GM21786 (cell line): ENCODE measurements at regions not wholly inside any gene's neighbourhood (a gene's known extent, or its start where the extent isn't known, plus 50 kb on each side); places are given as distances from the start of the nearest gene placed in this dataset.

Experiments
- ATAC-seq: cut with Tn5 transposase; IDR thresholded peaks from one replicate; pipeline ENCODE4 v1.9.1; 2021; ENCODE audit not compliant: unreplicated experiment

DNA sequence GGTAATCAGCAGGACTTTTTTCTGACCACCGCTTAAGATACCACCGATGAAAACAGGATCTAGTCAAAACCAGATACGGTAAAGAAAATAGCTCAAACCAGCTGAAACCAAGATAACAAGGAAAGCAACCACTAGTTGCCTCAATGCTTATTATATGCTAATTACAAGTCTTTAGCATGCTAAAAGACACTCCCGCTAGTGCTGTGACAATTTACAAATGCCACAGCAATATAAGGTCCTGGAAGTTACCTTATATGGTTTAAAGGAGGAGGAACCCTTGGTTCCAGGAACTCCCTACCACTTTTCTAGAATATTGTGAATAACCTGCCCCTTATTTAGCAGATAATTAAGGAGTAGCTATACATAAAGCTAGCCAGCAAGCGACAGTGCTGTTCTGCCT is 976.4 kb upstream of the SEL1L start:
- ATAC-seq = no peak

GRCh38 chr14:82511399-82511798 is 977.7 kb upstream of the SEL1L start:
- ATAC-seq = no peak

GRCh38 chr14:82520765-82521164 is 987.1 kb upstream of the SEL1L start:
- no peak for ATAC-seq

- ATAC-seq = no peak
Measured at GRCh38 chr14:82521191-82521590, 987.5 kb upstream of the SEL1L start.

DNA sequence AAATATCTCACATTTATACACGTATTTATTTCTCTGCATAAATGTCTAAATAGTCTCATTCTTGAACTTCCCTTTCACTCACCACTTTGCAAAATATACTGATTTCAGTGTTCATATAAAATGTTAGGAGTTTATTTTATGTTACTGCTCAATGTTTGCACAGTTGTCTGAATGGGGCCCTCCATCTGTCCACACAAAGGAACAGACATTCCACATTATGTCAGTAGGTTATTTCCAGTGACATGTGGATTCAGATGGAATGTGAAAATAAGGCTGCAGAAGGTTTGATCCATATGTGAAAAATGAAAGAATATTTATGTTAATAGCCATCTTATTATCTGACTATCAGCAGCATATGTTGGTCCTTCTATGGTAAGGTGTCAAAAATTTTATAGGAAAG is 994.4 kb upstream of the SEL1L start:
- ATAC-seq = no peak

DNA sequence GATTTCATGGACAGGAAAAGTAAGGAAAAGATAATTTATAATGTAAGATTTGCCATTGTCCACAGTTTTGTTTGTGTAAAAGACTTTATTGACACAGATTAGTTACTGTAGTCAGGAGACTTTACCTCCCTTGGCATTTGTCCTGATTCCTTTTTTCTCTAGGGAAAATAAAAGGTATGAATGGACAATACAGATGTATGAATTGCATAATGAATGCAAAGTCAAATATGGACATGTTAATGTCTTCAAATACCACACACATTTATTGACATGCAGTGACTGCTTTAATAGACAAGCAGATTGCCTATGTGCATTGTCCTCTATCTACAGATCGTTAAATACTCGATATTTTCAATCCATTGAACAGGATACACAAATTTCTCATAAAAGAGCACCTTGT is 999.7 kb upstream of the SEL1L start:
- ATAC-seq = no peak

DNA sequence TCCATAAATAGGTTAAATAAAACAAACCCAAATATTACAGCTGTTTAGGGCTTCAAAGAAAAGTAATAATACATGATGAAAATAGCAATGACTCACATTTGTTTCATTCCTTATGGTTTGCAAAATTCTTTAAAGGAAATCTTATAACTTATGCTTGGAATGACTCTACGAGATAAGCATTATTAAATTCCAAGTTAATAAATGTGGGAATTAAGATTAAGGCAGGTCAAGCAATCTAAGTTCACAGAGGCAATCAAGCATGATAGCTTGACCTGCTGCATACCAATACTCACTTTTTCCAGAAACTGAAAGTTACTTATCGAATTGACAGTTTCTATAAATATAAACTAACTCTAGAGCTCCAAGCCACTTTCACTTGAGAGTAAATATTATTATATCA is 1002.9 kb upstream of the SEL1L start:
- ATAC-seq = no peak

DNA sequence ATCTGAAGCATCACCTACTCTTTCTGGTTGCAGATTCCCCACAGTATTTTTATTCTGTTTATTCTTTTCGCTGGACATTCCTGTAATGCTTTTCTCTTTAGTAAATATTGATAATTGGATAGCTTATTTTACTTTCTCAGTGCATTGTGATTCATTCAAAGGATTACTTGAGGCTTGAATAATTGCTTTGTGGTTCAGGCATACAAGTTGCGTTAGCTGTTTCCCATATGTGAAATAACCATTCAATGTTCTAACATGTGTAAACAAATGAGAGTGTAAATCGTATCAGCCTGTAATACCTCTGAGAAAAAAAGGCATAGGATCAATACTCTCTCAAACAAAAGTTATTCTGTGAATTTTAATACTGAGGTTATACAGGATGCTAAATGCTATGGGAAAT is 1004.2 kb upstream of the SEL1L start:
- no peak for ATAC-seq

GRCh38 chr14:82546401-82546800 is 1012.7 kb upstream of the SEL1L start:
- no peak for ATAC-seq

DNA sequence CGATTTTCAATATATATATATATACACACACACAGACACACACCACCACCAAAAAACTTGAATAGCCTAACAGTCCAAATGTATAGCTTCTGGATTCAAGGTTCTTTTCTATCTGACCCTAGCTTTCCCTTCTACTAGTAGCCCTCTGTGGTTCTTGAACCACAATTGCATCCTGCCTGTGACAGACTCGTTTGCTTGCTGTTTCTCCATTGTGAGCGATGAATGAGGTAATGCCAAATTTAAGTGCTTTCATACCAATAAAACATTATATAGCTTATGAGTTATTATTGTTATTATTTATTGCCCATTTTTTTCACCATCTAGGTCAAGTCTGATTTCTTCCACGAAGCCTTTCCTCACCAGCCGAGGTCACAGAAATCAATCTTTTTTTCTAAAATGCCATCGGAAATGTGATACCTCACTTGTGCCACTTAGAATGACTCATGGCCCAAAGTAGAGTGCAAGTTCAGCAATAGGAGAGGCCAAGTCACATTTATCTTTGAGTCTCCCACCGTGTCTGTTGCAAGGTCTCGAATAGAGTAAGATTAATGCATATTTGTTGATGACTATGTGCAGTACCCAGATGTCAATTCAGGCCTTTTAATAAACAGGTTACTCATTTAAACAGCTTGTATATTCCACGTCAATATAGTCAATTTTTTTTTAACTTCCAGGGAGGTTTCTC is 1015.8 kb upstream of the SEL1L start:
- no peak for ATAC-seq

GRCh38 chr14:82562881-82563280 is 1029.2 kb upstream of the SEL1L start:
- ATAC-seq = no peak

GRCh38 chr14:82565825-82566224 is 1032.2 kb upstream of the SEL1L start:
- no peak for ATAC-seq

DNA sequence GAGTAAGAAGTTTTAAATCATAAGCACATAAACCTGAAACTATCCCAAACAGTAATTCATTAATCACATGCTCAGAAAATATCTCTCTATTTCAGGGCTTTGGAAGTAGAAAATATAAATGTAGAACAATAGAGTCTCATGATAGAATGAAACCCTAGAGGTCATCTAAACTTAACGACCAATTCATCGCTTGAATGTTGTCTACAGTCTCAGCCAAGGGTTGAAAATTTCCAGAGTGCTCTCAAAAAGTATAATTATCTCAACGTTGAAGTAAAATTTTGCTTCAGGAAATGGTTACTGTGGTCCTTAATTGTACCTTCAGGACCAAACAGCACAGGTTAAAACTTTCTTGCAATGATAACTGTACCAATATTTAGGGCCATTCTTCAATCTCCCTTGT is 1053.6 kb upstream of the SEL1L start:
- no peak for ATAC-seq

DNA sequence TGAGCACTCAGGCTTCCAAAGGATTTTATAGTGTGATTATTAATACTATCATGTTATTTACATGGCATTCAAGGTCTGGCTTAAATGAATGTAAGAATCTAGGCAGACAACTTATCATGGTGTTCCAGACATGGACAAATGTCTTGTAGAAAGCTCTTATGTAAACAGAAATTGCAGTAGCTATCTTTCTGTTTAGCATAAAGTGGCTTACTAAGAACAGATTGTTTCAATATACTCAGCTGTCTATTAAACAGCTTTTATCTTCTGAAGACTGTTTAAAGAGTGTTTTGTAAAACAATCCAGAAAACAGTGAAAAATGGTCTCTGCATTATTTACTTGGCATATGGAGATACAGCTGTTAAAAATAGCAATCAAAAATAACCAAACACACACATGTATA is 1061.8 kb upstream of the SEL1L start:
- no peak for ATAC-seq

GRCh38 chr14:82602794-82603193 is 1069.1 kb upstream of the SEL1L start:
- no peak for ATAC-seq

DNA sequence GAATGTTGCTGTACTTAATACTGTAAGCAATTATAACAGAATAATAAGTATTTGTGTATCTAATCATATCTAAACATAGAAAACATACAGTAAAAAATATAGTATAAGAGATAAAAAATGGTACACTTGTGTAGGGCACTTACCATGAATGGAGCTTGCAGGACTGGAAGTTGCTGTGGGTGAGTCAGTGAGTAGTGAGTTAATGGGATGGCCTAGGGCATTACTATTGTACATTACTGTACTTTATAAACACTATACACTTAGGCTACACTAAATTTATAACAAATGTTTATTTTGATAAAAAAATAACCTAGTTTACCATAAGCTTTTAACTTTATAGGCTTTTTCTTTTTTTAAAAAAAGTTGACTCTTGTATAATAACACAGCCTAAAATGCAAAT is 1071.2 kb upstream of the SEL1L start:
- no peak for ATAC-seq

GRCh38 chr14:82621881-82622450 is 1088.3 kb upstream of the SEL1L start:
- ATAC-seq = no peak

- no peak for ATAC-seq
Measured at GRCh38 chr14:82626156-82627066, 1092.8 kb upstream of the SEL1L start.

GRCh38 chr14:82635915-82636314 is 1102.3 kb upstream of the SEL1L start:
- ATAC-seq = no peak

GRCh38 chr14:82636426-82636825 is 1102.8 kb upstream of the SEL1L start:
- ATAC-seq = no peak

GRCh38 chr14:82641050-82641540 is 1107.4 kb upstream of the SEL1L start:
- ATAC-seq = no peak

- ATAC-seq = no peak
Measured at GRCh38 chr14:82642425-82642824, 1108.8 kb upstream of the SEL1L start.
